HG02759 (cell line): ENCODE measurements at regions not wholly inside any gene's neighbourhood (a gene's known extent, or its start where the extent isn't known, plus 50 kb on each side); places are given as distances from the start of the nearest gene placed in this dataset.
"Not testable (repeated sequence)": the region's sequence is repeated elsewhere in the genome, so short reads cannot be mapped to it uniquely, and the experiment has no call there.

Source experiments
- ATAC-seq: cut with Tn5 transposase; IDR thresholded peaks from one replicate; pipeline ENCODE4 v1.9.1; 2021; ENCODE audit warnings: mild to moderate bottlenecking, moderate library complexity; ENCODE audit not compliant: unreplicated experiment

DNA sequence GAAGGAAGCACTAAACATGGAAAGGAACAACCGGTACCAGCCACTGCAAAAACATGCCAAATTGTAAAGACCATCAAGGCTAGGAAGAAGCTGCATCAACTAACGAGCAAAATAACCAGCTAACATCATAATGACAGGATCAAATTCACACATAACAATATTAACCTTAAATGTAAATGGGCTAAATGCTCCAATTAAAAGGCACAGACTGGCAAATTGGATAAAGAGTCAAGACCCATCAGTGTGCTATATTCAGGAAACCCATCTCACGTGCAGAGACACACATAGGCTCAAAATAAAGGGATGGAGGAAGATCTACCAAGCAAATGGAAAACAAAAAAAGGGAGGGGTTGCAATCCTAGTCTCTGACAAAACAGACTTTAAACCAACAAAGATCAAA lies 126.3 kb upstream of the CAV2 start:
- ATAC-seq = not testable (repeated sequence)

DNA sequence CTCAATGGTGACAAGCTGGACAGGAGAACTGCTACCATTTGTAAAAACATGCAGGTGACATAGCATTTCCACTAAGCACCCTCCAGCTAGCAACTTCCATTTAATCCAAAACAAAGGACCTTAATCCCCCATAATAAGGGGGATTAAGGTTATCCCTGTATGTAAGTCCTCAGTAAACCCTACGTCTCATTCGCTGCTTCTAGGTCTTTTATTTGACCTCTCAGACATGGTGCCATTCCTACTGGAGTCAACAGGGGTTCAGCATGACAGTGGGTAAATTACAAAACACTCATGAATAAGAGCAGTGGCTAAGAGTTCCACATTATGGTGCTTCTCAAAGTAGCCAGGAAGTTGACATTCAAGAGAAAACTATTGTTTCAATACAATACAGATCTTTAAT lies 121.8 kb upstream of the CAV2 start:
- no peak for ATAC-seq

DNA sequence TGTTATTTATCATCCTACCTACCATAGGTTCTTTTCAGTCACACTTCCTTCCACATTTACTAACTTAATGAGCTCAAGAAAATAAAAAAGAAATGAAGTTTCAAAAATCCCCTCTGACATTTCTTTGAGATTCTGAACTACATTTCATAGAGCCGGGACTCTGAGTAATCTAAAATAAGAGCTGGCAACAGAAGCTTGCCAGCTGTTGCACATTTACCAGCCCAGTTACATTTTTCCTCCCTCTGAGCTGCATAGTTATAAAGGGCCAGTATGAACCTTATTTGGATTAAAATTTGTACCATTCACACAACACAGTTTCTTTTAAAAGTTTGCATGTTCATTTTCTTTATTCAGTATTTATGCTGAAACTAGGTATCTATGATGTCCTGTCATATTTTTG lies 119.5 kb upstream of the CAV2 start:
- ATAC-seq = no peak

DNA sequence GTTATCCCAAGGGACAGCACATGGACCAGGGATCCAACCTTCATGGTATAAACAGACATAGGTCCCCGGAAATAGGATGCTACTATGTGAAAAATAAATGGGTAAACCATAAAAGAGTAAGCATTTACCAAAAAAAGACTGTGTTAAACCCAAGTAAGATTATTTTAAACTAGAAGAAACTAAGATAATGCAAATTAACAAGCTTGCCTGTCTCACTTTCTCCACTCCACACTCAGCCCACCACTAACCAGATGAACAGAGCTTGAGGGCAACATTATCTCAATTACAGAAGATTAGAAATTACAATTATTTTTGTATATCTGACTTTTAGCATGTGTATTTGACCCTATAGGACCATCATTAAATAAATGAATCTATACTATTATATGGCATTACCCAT lies 117.2 kb upstream of the CAV2 start:
- no peak for ATAC-seq

DNA sequence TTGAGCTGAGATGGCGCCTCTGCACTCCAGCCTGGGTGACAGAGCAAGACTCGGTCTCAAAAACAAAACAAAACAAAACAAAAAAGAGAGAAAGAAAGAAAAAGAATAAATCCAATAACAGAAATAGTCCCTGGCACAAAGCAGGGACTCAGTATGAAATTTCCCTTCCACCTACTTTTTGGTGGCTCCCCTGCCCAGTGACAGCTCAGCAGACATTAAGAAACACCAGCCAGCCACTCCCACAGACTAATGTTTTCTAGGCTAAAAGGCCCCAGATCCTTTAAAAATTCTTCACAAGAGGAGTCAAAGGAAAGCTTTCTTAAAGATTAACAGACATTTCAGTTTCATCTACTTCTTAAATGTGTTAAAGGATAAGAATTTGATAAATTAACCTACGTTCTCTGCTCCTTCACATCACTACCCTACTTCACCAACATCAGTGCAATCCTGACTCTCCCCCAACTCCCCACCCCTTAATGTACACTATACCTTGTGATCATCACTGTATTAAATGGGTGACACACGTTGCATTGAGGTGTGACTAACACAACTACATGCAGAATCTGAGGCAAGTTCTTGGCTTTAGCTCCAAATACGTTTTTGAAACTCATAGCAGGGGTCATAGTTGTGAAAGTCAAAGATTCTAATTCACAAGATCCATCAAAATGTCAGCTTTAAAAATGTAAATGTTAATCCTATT lies 114.5 kb upstream of the CAV2 start:
- ATAC-seq = no peak

DNA sequence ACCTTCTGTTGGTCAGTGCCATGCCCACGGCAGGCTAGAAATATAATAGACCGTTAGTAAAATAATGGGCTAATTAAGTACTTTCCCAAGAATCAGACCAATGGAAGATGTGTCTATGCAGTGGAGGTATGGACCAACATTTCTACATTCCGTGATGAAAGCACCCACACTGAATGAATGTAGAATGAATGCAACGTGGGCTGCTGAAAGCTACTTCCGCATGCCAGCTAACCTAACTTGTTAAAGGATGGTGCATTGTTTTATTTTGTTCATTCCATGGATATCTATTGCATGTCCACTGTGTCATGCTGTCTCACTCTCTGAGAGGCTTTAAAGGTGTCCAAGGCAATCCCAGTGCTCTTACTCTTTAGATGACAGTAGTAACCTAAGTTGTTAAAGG lies 112.9 kb upstream of the CAV2 start:
- ATAC-seq = no peak

DNA sequence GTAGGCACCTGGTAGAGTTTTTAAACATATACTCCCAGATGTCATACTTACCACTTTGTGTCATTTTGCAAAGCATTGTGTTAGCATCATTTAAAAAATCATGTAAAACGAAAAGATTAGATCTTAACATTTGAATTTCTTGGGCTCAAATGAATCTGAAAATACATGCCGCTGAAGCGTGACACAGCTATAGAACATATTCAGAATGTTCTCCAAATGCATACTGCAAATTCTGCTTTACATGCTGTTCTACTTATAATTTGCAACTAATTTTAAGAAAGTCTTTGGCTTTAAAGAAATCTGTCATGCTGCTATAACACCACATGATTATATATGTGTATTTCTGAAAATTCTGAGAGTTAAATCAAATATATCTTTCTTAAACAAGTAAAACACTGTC lies 109.2 kb upstream of the CAV2 start:
- ATAC-seq = no peak

DNA sequence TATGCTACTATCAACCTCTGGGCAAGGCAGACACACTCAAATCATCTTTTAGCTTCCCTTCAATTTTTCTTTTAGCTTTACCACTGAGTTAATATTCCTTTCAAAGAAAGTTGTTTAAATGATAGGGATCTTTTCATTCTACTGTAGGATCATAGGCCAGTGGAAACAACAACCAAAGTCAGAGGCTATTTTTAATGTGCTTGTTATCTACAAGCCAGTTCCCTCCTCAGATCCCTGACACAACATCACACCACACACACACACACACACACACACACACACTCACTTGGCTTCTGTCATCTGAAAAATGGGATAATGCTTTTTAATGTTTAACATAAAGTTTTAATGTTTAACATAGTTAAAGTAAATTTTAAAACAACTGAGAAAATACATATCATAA lies 106.7 kb upstream of the CAV2 start:
- ATAC-seq = no peak

DNA sequence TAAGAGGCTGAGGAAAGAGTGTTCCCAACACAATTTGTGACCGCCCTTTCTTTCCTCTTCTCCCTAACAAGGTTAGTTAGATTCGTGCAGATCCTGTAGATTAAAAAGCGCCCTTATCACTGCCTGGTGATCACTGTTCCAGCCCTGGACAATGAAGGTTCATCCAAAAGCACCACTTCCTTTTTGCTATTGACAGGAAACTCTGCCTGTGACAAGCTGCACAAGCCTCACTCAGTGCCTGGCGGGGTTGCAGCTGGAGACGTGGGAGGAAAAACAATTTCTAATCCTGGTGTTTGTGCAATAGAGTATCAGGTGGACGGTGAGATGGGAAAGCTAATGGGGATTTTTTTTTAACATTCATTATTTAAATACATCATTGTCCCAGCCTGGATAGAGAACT lies 105.9 kb upstream of the CAV2 start:
- ATAC-seq = no peak

DNA sequence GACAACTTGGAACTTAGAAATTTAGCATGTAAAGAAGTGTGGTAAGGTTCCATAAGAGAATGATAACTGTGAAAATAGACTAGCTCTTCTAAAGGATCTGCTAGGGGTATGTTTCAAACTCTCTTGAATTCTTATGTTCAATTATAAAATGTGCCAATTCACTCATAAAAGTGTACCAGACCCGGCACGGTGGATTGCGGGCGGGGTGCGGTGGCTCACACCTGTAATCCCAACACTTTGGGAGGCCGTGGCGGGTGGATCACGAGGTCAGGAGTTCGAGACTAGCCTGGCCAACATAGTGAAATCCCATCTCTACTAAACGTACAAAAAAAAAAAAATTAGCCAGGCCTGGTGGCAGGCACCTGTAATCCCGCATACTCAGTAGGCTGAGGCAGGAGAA lies 105.4 kb upstream of the CAV2 start:
- no peak for ATAC-seq

DNA sequence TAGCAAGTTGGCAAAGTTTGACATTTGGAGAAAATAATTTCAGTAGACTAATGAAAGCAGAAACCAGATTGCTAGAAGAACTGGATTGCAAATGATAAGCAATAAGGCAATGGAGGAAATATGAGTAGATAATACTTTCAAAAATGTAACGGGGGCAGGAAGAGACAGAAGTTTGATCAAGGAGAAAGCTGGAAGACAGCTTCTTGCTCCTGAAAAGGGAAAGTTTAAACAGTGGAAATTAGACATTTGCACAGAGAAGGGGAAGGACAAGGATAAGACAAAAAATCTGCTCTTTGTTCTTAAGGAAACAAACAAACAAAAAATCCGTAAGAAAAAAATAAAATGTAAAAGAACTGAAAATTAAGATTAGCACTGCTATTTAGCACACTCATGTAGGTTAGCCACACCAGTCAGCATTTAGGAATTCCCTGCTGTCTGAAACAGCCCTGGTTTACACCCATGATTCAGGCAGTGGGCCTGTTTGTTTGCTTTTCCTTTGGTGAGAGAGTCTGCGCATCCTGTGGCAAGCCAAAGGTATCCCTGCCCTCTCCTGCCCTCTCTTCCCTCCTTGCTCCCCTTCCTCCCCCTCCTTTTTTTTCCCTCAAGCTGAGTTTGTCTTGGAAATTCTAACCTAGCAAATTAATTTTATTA lies 104.3 kb upstream of the CAV2 start:
- no peak for ATAC-seq

DNA sequence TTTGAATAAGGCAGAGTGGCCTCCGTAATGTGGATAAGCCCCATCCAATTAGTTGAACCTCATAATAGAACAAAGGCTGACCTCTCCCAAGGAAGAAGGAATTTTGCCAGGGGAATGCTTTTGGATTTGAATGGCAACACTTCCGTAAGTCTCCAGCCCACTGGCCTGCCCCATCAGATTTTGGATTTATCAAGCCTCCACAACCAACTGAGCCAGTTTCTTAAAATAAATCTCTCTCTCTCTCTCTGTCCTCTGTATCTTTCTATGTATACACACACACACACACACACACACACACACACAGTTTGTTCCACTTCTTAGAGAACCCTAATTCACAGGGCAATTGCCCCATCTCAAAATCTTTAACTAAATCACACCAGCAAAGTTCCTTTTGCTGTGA lies 100.9 kb upstream of the CAV2 start:
- ATAC-seq = no peak

DNA sequence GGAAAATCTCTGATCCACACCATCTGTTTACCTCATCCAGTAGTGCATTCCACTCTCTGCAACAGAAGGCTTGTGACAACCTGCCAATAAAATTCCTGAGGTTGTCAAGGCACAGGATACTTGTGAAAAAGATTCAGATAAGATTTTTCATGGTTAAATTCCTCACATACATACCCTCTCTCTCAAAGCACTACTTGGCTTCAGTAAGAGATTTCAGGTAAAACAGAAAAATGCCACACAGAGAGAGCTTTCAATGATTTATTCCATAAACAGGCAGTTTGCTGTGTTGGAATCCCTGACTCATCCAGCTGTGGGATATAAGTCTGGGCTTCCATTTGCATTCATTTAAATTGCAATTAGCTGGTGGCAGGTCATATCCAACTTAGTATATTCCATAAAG lies 99.7 kb upstream of the CAV2 start:
- ATAC-seq = no peak

DNA sequence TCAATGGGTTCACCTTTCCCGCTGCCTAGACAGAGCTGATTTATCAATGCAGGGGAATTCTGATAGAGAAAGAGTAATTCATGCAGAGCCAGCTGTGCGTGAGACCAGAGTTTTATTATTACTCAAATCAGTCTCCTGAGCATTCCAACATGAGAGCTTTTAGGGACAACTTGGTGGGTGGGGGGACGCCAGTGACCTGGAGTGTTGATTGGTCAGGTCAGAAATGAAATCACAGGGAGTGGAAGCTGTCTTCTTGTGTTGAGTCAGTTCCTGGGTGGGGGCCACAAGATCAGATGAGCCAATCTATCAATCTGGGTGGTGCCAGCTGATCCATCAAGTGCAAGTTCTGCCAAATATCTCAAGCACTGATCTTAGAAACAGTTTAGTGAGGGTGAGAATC lies 99.0 kb upstream of the CAV2 start:
- no peak for ATAC-seq

DNA sequence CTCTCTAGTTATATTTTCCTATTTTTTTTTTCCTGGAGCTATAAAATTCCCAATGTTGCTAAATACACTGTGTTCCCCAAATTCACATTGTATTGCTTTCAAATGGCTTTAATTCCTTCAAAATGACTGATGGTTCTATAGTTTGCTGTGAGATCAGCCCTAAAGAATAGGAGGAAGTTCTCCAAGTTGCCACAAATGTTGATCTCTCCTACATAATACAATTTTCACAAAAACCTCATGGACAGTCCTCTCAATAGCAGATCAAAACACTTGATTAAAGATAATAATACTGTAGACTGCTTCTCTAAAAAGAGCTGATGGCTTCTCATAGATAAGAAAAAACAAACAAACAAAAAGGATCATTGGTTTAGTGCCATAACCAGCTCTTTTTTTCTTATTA lies 97.8 kb upstream of the CAV2 start:
- no peak for ATAC-seq

DNA sequence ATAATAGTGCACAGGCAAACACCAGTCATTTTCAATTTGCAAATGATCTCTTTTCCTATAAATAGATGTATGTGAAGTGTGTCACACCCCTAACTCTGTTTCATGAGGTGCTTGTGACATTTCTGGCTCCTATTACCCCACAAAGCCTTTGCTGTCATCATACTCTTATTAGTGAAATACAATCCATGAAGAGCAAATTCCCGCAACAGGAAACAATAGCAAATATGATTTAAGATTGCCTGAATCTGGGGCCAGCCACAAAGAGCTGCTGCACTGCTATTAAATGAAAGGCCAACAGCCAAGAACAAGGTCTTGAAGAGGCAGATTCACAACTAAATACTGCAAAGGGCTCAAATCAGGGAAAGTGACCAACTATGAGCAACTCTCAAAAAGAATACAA lies 96.3 kb upstream of the CAV2 start:
- no peak for ATAC-seq

DNA sequence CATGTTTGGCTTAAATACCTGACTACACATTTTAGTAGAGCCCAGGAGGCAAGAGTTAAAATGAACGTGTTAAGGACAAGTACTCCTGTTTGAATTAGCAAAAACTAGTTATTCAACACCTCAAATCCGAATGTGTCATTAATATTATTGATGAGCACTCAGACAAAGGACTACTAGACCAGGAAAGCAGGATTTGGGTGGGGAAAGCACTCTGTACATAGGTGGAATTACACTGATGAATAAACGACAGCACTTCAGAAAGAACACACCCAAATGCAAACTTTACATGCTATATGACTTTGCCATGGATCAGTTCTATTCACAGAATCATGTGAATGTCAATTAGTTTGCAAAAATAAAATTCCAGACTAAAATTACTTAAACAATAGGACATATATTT lies 95.1 kb upstream of the CAV2 start:
- no peak for ATAC-seq

DNA sequence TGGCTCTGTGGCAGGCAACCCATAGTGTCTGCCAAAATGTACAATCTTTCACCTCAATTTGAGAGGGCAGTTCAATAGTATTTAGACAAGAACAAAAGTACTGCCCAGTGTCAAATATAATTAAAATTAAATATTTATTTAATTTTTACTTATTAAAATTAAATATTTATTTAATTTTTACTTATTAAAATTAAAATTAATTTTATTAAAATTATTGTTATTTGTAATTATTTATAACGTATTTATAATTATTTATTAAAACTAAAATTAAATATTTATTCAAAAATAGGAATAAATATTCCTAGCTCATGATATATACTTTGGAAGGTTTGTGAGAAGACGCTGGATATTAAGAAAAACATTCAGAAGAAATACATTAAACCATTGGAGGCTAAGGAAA lies 93.7 kb upstream of the CAV2 start:
- ATAC-seq = no peak

DNA sequence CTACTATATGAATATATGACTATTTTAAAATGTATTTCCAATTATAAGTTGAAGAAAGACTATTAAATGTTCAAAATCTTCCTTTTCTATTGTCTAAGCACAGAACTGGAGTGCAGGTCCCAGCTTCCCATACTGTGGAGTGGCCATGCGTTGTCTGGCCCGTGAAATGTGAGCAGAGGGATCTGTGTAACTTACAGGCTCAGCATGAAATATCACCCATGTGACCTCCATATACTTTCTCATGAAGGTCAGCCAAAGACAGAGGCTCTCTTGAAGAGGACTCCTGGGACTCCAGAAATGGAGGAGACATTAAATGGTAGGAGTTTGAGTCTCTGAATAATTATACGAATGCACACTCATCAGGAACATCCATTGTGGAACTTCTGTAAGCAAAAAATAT lies 92.4 kb upstream of the CAV2 start:
- ATAC-seq = no peak

DNA sequence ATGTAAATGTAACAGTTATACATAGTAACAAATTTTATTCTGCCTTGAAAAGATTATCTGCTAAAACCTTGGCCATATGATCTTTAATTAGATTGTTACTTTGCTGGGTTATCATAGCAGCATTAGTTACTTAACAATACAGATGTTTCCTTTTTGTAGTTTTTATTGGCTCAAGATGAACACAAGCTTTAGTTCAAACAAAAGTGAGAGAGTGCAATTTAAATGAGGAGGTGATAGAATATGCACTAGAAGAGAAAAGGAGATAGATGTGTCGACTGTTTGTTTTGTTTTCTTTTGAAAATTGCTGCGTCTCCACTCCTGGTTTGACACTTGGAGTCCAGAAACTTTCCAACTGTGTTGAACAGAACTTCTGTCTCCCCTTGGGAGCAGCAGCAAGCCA lies 91.4 kb upstream of the CAV2 start:
- ATAC-seq = no peak

DNA sequence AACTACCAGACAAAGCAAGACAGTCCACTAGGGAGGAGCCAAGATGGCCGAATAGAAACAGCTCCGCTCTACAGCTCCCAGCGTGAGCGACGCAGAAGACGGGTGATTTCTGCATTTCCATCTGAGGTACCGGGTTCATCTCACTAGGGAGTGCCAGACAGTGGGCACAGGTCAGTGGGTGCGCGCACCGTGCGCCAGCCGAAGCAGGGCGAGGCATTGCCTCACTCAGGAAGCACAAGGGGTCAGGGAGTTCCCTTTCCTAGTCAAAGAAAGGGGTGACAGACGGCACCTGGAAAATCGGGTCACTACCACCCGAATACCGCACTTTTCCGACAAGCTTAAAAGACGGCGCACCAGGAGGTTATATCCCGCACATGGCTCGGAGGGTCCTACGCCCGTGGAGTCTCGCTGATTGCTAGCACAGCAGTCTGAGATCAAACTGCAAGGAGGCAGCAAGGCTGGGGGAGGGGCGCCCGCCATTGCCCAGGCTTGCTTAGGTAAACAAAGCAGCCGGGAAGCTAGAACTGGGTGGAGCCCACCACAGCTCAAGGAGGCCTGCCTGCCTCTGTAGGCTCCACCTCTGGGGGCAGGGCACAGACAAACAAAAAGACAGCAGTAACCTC lies 90.6 kb upstream of the CAV2 start:
- ATAC-seq = not testable (repeated sequence)

DNA sequence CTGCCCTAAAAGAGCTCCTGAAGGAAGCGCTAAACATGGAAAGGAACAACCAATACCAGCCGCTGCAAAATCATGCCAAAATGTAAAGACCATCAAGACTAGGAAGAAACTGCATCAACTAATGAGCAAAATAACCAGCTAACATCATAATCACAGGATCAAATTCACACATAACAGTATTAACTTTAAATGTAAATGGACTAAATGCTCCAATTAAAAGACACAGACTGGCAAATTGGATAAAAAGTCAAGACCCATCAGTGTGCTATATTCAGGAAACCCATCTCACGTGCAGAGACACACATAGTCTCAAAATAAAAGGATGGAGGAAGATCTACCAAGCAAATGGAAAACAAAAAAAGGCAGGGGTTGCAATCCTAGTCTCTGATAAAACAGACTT lies 88.8 kb upstream of the CAV2 start:
- not testable (repeated sequence) for ATAC-seq
